Astrocyte (in vitro differentiated cells and primary cell): ENCODE measurements at regions not wholly inside any gene's neighbourhood (a gene's known extent, or its start where the extent isn't known, plus 50 kb on each side); places are given as distances from the start of the nearest gene placed in this dataset.

Source experiments
- CTCF ChIP-seq: IDR thresholded peaks from 2 replicates; pipeline ENCODE4 v1.5.1; 2011; ENCODE audit warnings: low read depth, mild to moderate bottlenecking, inconsistent platforms, low read length, moderate library complexity; ENCODE audit not compliant: insufficient read depth
- EZH2 ChIP-seq: IDR thresholded peaks from 2 replicates; pipeline ENCODE4 v1.6.1; 2012; ENCODE audit warnings: mild to moderate bottlenecking, low read length, inconsistent platforms; ENCODE audit not compliant: insufficient read depth

GRCh38 chr5:54691656-54692055, 174.1 kb downstream of the SNX18 start:
- TF ChIP-seq EZH2 (no peak), CTCF (no peak)
